ENCODE measurements at regions not wholly inside any gene's neighbourhood (a gene's known extent, or its start where the extent isn't known, plus 50 kb on each side); places are given as distances from the start of the nearest gene placed in this dataset.
"Not testable (repeated sequence)": the region's sequence is repeated elsewhere in the genome, so short reads cannot be mapped to it uniquely, and the experiment has no call there.

DNA sequence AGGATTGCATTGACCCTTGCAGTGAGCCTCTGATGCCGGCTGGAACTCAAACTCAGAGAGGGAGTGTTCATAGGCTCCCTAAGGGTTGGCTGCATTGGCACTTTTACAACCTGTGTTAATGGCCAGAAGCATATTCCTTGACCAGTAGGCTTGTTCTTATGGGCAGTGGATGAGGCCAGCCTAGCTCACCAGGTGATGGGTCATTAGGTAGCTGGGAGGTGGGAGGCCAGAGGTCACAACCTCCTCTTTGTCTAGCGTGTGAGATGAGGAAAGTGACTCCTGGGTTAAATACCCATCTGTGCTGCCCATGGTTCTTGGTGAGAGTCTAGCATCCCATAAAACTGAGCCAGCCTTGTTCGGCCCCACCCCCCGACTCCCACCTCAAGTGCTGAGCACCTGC is 275.7 kb upstream of the CTNNB1 start:
- FAIRE-seq = no peak
- DNase-seq (ENCODE audit: insufficient read length, low spot score) = no peak

- FAIRE-seq = no peak
- no peak for DNase-seq (ENCODE audit: insufficient read length, low spot score)
Observed at GRCh38 chr3:40924559-40925141, 274.7 kb upstream of the CTNNB1 start.

DNA sequence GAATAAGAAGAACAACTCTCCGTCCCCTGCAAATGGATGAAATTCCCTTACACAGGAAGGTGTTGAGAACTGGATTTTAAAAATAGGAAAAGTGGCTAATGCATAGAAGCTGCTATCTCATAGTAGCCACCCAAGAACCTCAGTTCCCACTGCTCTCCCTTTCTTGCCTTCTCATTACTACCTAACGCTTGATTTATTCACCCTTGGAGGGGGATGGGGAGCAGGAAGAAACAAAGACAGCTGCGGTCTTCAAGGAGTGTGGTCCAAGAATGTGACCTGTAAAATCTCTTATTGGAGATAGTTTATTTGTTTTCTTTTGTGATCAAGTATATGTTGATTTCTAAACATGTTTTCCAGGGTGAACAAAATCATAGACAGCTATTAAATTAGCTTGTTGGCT is 274.1 kb upstream of the CTNNB1 start:
- DNase-seq (ENCODE audit: insufficient read length, low spot score) = no peak
- FAIRE-seq = no peak

DNA sequence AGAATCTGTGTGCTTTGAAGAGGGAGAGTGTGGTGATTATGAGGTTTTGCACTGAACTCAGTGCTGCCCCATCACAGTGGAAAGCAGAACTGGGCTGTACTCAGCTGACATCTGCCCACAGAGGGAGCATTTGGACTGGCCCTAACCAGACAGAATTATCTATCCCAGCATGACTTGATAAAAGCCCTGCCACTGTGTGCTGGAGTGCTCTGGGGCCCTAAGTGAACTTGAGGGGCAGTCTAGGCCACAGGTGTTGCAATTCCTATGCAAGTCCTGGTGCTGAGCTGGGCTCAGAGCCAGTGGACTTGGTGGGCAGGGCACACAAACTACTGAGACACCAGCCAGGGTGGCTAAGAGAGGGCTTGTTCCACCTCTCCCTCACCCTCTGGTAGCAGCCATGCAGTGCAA is 269.2 kb upstream of the CTNNB1 start:
- no peak for DNase-seq (ENCODE audit: insufficient read length, low spot score)
- FAIRE-seq = no peak

- DNase-seq (ENCODE audit: insufficient read length, low spot score) (no peak), FAIRE-seq (no peak)
Observed at GRCh38 chr3:40930756-40931155, 268.5 kb upstream of the CTNNB1 start.

GRCh38 chr3:40938591-40938990 is 260.7 kb upstream of the CTNNB1 start:
- FAIRE-seq (no peak), DNase-seq (ENCODE audit: insufficient read length, low spot score) (no peak)

GRCh38 chr3:40939030-40939740 is 260.1 kb upstream of the CTNNB1 start:
- DNase-seq (ENCODE audit: insufficient read length, low spot score) = no peak
- FAIRE-seq = no peak

DNA sequence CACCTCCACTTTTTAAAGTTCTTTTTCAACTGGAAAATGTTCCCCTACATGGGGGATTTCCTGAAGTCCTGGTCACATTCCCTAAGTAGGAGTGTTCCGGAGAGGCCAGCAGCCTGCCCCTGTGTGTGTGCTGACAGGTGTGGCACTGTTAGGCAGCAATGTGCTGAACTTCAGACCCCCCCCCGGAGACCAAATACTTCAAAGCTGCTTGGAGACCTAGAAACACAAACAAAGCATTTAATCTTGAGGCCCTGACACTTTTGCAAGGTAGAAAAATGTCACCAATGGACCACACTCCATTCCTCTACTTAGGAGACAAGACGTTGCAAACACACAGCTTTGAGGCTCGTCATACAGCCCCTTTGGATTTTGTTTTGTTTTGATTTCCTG is 259.6 kb upstream of the CTNNB1 start:
- no peak for FAIRE-seq
- no peak for DNase-seq (ENCODE audit: insufficient read length, low spot score)

DNA sequence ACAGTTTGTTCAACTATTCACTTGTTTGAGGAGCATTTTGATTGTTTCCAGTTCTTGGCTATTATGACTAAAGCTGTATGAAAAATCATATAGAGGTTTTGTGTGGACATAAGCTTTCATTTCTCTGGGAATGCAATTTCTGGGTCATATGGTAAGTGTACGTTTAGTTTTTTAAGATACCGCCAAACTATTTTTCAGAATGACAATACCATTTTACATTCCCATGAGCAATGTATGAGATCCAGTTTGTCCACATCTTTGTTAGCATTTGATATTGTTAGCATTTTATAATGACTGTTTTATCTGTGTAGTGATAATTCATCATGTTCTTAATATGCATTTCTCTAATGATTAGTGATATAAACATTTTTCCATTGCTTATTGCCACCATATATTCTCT is 258.7 kb upstream of the CTNNB1 start:
- no peak for FAIRE-seq
- DNase-seq (ENCODE audit: insufficient read length, low spot score) = no peak

DNA sequence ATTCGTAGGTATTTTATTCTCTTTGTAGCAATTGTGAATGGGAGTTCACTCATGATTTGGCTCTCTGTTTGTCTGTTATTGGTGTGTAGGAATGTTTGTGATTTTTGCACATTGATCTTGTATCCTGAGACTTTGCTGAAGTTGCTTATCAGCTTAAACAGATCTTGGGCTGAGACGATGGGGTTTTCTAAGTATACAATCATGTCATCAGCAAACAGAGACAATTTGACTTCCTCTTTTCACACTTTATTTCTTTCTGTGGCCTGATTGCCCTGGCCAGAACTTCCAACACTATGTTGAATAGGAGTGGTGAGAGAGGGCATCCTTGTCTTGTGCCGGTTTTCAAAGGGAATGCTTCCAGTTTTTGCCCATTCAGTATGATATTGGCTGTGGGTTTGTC is 252.3 kb upstream of the CTNNB1 start:
- DNase-seq (ENCODE audit: insufficient read length, low spot score); FAIRE-seq: not testable (repeated sequence)

DNA sequence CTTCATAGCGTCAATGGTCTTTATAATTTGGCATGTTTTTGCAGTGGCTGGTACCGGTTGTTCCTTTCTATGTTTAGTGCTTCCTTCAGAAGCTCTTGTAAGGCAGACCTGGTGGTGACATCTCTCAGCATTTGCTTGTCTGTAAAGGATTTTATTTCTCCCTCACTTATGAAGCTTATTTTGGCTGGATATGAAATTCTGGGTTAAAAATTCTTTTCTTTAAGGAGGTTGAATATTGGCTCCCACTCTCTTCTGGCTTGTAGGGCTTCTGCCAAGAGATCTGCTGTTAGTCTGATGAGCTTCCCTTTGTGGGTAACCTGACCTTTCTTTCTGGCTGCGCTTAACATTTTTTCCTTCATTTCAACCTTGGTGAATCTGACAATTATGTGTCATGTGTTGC is 250.0 kb upstream of the CTNNB1 start:
- not testable (repeated sequence) for FAIRE-seq; DNase-seq (ENCODE audit: insufficient read length, low spot score)

- FAIRE-seq (peak; percentile 16), DNase-seq (ENCODE audit: insufficient read length, low spot score) (peak; percentile 24)
Observed at GRCh38 chr3:40951636-40952035, 247.7 kb upstream of the CTNNB1 start.

GRCh38 chr3:40961104-40961857 is 238.0 kb upstream of the CTNNB1 start:
- FAIRE-seq (no peak), DNase-seq (ENCODE audit: insufficient read length, low spot score) (no peak)

GRCh38 chr3:40962721-40963120 is 236.6 kb upstream of the CTNNB1 start:
- DNase-seq (ENCODE audit: insufficient read length, low spot score) (no peak), FAIRE-seq (no peak)

DNA sequence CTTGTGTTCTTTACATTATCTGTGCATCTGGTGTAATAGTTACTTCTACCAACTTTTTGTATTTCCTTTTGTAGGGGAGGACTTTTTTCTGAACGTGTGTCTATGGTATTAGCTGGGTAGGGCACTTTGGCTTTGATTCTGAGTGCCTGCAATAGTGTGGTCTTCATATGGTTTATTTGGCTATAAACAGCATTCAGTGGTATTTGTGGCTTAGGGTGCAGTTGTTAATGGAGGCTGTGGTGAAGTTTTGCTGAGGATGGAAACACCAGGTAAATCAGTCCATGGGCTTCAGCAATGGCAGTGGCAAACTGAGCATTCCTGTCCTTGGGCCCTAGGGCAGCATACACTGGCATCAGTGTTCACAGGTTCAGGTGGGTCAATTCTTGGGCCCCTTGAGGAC is 230.6 kb upstream of the CTNNB1 start:
- DNase-seq (ENCODE audit: insufficient read length, low spot score) = no peak
- FAIRE-seq = no peak

DNA sequence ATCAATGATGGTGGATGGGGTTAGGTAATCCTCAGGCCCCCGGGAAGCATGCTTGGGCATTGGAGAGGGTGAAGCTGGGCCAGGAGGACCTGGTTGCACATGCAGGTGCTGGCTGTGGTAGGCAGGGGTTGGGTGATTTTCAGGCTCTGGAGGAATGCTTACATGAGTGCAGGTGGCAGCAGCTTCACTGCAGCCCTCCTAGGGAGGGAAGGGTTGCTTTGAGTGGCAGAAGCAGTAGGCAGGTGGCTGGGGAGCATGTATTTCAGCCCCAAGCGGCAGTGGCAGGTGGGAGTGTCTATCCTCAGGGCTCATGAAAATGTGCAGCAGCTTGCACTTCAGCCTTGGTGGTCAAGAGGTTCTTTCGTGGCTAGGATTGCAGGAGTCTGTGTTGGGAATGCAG is 230.0 kb upstream of the CTNNB1 start:
- FAIRE-seq = no peak
- DNase-seq (ENCODE audit: insufficient read length, low spot score) = no peak

- FAIRE-seq = no peak
- DNase-seq (ENCODE audit: insufficient read length, low spot score) = no peak
Observed at GRCh38 chr3:40969756-40970466, 229.4 kb upstream of the CTNNB1 start.

DNA sequence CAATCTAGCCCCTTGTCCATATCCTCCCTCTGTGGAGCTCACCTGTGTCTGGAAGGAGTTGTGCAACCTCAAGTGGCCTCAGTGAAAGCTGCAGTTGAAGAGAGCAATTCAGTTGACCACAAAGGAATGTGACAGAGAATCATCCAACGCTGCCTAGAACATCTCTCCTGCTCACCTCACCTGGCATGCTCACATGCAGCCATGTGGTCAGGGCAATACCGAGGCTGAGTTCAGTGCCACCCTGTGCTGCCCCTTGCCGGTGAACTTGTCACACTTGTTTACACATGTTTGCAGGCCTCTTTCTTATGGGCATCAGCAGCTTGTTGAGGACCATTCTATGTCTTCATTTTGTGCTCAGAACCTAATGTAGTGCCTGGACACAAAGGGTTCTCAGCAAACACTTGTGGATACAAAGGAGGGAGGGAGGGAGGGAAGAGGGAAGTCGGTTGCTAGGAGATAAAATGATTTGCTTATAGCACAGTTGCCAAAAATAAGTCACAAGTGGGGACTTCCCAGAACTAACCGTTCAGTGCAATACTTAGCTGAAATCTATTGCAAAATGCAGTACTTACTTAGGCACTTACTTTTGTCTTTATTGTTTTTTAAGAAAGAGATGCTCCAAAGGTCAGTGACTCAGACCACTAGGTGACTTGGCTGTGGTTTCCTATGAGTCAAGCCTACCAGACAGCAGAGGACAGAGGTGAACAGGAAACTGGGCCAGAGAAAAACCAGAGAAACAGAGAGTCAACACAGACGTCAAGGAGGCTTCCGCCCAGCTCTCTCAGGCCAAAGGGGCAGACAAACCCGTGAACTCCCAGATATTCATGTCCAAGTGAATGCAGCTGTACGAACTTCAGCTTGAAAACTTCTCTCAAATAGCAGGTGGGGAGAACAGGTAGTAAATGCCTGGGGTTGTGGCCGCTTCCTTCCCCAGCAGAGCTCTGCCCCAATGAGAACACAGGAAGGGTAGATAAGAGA is 227.8 kb upstream of the CTNNB1 start:
- FAIRE-seq = no peak

DNA sequence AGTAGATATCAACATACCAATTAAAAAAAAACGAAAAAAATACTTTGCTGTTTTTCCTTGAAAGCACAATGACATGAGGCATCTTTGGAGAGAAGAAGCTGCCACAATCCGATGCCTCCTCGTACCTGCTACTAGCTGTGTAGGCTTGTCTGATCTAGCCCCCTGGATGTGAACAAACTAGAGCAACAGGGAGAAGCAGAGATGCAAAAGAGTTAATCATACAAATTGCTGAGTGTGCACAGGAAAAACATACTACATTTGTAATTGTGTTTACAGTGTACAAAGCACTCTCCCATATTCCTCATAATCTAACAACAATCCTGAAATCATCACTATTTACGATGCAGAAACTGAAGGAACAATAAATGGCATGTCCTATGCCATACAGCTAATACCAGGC is 227.0 kb upstream of the CTNNB1 start:
- DNase-seq (ENCODE audit: insufficient read length, low spot score) = no peak
- no peak for FAIRE-seq

More for the DNA sequence above, 227.8 kb upstream of the CTNNB1 start:
- DNase-seq (ENCODE audit: insufficient read length, low spot score) = peak; percentile 57

DNA sequence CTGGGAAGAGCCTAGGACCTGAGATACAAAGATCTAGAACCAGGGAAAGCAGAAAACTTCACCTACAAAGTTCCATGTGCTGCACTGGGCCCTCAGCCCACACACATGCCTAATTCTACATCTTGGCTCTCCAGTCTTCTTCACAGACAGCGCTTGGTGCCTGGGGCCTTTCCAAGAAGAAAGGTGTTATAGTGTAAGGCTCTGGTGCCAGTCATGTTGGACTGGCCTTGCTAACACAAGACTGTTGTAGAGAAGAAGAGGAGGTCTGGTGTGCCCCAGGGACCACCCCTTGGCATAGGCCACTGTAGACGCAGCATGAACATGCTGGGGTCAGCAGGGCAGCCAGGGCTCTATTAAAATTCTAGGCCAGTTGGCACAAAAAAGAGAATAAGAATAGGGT is 226.2 kb upstream of the CTNNB1 start:
- FAIRE-seq (no peak), DNase-seq (ENCODE audit: insufficient read length, low spot score) (no peak)
